HG03460 (cell line): ENCODE measurements at regions not wholly inside any gene's neighbourhood (a gene's known extent, or its start where the extent isn't known, plus 50 kb on each side); places are given as distances from the start of the nearest gene placed in this dataset.
"Not testable (repeated sequence)": the region's sequence is repeated elsewhere in the genome, so short reads cannot be mapped to it uniquely, and the experiment has no call there.

Experiments
- ATAC-seq: cut with Tn5 transposase; IDR thresholded peaks from one replicate; pipeline ENCODE4 v1.9.1; 2021; ENCODE audit not compliant: unreplicated experiment

DNA sequence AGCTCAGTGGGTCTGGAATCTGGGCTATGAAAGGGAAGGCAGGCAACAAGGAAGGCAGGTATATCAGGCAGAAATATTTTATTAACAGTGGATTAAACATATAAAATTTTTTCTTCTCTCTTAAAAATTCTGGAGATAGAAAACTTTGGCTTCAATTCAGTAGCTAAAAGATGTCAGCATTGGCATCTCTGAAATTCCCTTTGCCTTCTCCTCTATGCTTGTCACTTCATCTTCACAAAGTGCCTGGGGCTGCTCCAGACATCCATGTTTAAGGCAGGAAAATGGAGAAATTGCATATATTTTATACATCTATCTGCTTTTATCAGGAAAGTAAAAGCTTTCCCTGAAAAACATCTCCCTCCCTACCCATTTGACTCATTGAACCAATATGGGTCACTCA is 894.1 kb upstream of the API5 start:
- ATAC-seq, result no peak

- no peak for ATAC-seq
These were observed 889.7 kb upstream of the API5 start for GRCh38 chr11:42422090-42422489.

DNA sequence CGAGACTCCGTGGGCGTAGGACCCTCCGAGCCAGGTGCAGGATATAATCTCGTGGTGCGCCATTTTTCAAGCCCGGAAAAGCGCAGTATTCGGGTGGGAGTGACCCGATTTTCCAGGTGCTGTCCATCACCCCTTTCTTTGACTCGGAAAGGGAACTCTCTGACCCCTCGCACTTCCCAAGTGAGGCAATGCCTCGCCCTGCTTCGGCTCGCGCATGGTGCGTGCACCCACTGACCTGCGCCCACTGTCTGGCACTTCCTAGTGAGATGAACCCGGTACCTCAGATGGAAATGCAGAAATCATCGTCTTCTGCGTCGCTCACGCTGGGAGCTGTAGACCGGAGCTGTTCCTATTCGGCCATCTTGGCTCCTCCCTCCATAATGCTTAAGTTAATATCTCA is 876.9 kb upstream of the API5 start:
- not testable (repeated sequence) for ATAC-seq

DNA sequence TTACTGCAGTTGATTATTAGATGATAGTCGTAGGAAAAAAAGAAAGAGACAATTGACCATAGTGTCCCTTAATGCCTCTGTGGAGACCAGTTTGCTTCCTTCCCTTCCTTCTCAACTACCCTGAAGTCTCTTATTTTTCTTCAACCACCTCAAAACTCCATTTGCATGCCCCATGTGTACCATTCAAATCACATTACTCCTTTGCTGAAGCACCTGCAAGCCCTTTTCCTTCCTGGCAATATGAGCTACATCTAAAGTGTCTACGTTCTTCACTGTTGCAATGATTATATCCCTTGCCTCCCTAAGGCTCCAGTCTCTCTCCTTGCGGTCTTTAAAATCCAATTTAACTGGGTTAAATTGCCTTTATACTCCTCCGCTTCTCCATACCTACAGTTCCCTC is 867.4 kb upstream of the API5 start:
- ATAC-seq, result no peak

- ATAC-seq, result no peak
These were observed 849.1 kb upstream of the API5 start for GRCh38 chr11:42462558-42463310.

DNA sequence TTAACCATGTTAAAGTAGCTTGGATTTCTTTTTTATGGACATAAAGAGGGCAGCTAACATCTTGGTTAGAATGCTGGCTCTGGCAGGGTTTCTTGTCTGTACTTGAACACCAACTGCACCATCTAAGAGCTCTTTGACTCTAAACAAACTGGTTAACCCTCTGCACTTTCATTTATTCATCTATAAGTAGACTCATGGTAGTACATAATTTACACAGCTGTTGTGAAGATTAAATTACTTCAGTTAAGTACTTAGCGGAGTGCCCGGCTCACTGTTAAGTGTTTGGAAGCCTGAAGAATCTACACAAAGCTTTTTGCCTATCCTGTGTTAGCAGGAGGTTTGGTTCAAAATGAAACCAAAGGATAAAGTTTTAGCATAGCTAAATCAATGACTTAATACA is 846.2 kb upstream of the API5 start:
- ATAC-seq, result no peak

DNA sequence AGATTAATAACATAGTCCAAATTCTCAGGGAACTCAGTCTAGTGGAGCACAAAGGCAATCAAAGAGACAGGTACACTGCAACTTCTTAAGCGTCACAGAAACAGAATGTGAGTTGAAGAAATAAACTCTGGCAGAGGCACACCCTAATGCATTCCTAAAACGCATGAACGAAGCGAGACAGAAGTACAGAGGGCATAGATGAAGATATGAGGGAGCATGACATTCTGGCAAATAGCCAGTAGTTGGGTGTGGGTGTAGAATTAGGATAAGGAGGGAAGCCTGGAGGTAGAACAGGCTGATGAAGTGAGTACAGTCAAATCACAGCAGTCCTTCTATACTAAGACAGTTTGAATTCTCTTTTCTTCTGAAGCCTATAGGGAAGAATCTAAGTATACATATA is 838.7 kb upstream of the API5 start:
- ATAC-seq, result no peak

GRCh38 chr11:42482822-42483221 is 829.0 kb upstream of the API5 start:
- ATAC-seq, result no peak

DNA sequence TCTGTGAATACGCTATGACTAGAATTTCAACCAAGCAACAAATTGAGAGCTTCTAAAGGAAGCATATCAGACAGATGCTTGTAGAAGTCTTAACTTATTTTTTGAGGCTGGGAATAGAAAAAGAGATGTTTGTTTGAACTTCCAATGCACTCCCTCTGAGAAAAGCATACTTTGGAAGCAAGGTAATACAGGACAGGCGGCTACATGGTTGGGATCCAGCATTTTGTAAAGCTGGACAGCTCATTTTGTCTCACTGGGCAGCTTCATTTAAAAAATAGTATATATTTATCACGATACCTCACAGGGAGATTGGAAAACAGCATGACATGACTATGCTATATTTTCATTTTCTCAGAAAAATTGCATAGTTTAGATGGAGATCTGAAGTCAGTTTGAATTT is 821.3 kb upstream of the API5 start:
- no peak for ATAC-seq

DNA sequence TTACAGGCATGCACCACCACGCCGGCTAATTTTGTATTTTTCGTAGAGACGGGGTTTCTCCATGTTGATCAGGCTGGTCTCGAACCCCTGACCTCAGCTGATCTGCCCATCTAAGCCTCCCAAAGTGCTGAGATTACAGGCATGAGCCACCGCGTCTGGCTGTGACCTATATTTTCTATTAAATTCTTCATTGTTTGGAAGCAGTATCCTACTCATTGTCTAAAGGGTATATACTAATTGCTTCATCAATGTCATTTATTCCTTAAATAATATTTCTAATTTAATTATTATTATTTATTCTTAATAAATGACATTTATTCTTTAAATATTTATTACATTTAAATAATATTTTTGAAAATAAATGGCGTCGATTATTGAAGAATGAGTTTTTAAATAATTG is 817.3 kb upstream of the API5 start:
- no peak for ATAC-seq

GRCh38 chr11:42498971-42499370 is 812.8 kb upstream of the API5 start:
- no peak for ATAC-seq

- ATAC-seq, result no peak
These were observed 809.6 kb upstream of the API5 start for GRCh38 chr11:42502151-42502550.

DNA sequence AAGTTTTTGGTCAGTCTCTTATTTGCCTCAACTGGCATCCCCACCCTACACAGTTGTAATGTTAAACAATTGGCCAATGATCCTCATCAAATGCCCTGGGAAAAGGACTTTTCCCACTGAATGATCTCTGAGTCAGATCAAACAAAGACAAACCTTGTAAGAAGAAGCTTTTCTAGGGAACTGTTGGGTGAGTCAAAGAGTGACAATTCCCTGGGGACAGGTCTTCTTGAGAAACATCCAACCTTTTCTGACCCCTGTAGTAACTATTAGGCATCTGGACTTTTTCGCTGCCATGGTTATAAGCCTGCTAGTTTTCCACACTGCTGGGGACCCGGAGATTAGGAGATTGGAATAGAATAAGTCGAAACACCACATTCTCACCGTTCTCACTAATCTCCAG is 789.8 kb upstream of the API5 start:
- no peak for ATAC-seq

GRCh38 chr11:42524534-42525227 is 787.1 kb upstream of the API5 start:
- peak; percentile 92 for ATAC-seq

DNA sequence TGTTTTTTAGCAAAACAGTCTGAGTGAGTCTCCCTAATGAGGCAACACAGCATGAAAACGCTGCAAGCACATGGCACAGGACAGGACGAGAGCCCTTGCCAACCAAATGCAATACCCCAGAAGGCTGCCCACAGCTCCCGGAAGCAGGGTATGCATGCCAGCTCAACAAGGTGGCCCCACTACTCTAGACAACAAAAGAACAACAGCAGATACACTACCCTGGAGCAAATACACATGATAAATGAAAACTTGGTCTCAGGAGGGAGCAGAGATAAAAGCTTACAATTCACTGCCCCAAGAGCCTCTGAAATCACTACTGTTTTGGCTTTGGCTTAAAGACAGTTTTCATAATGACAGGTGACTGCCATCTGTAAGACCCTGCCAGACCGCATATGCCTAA is 785.4 kb upstream of the API5 start:
- no peak for ATAC-seq

- no peak for ATAC-seq
These were observed 783.3 kb upstream of the API5 start for GRCh38 chr11:42528471-42528870.

- ATAC-seq, result no peak
These were observed 782.9 kb upstream of the API5 start for GRCh38 chr11:42528911-42529310.

DNA sequence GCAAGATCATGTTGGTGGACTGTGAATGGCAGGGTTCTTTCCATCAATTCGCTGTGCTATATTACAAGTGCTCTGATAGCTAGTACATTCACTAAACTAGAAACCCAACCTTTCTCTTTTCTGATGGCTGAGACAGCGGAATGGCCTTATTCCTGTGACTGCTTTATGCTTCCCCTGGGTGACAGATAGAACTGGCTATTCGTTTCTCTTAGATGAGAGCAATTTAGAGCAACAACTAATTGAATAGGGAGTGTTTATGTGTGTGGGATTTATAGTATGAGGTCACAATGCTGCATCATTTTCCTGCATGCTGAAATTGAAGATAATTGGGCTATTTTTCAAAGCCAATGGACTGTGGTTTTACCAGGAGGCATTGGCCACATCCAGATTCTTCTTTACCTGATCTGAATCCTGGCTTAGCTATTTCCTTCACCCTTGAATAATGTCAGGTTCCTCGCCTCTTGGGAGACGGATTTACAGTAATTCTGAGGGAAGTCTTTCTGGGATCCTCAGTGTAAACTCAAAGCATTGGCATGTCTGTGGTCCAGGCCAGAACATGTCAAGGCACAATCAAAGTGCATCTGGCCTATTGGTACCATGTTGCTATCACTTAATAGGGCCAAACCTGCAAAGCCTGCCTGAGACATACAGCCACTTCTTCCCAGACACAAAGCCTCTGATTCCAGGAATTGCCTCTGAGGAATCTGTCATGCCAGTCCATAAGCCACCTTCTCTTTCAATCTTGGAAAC is 775.0 kb upstream of the API5 start:
- no peak for ATAC-seq

DNA sequence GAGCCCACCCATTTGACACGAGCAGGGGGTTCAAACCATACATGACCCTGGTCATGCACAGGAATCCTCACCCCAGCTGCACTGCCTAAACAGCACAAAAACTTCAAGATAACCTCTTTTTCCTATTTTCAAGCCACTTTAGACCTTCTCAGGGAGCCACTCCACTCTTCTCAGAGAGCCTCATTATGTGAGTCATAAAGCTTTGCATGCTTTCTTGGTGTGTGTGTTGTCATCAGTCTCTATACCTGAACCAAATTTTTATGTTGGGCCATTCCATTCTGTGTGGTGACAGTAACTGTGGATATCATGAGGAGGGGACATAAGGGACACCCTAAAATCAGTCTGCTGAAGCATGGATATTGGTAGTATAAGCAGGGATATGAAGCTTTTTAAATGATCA is 769.5 kb upstream of the API5 start:
- ATAC-seq, result no peak

DNA sequence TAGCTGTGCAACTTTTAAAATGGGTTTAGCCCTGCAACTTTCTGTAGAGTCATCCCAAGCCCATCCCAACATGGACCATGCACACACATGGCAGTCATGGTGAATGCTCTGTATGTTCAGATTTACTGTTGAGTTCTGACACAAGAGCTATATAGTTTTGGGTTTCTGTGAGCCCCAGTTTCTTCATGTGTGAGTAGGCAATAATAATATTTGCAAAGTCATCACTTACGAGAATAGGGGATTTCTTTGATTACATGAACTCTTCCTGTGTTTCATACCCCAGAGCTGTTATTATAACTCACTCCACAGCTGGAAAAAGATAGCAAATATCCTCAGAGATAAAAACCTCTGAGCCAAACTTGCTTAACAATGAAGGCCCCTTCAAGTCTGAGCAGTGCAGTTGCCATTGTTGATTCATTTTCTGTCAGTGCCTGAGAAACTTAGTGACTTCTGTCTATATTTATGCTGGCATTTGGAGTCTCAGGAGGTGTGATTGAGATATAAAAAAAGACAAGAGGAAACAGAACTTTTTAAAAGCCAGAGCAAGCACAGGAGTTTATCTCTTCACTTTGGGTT is 767.9 kb upstream of the API5 start:
- no peak for ATAC-seq

DNA sequence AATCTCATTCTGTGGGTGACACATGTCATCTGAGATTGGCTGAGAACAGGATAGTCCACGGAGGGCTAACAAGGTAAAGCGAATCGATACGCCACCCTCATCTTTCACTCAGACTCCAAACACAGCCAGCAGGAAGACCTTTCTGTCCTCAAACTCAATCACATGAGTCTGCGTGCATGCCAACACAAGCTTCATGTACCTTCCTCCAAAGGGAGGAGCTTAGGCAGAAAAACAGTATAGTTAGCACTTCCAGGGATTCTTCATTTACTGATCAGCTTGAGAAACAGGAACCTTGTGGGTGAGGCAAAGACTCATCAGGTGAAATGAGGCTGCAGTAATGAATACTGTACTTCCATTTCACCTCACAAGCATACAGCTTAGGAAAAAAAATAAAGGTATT is 767.1 kb upstream of the API5 start:
- ATAC-seq, result no peak

- ATAC-seq, result no peak
These were observed 765.8 kb upstream of the API5 start for GRCh38 chr11:42545954-42546353.
